ENCODE measurements at regions not wholly inside any gene's neighbourhood (a gene's known extent, or its start where the extent isn't known, plus 50 kb on each side); places are given as distances from the start of the nearest gene placed in this dataset.

DNA sequence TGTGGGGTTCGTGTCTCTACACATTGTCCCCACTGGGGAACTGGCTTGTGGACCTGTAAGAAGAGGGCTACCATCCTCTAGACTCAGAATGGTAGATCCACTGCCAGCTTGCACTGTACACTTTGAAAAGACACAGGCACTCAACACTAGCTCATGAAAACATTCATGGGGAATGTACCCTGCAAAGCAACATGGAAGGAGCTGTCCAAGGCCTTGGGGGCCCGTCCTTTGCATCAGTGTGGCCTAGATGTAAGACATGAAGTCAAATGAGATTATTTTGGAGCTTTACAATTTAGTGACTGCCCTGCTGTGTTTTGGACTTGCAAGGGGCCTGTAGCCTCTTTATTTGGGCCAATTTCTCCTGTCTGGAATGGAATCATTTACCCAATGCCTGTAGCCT lies 399.0 kb upstream of the PCDH15 start:
- Histone ChIP-seq H3K9me3 (replicated peaks) (no peaks in the 10 kb centered on the region), H3K27ac (replicated peaks) (no peak overlapping the region), H3K36me3 (no peaks in the 10 kb centered on the region), H3K27me3 (ENCODE audit: low read depth) (no peaks in the 10 kb centered on the region), H3K4me3 (no peak overlapping the region), H3K4me1 (no peaks in the 10 kb centered on the region)
- intact Hi-C loops (cut with micrococcal nuclease) = no loop called here
- DNase-seq = no peak
- TF ChIP-seq, protein P1, sequence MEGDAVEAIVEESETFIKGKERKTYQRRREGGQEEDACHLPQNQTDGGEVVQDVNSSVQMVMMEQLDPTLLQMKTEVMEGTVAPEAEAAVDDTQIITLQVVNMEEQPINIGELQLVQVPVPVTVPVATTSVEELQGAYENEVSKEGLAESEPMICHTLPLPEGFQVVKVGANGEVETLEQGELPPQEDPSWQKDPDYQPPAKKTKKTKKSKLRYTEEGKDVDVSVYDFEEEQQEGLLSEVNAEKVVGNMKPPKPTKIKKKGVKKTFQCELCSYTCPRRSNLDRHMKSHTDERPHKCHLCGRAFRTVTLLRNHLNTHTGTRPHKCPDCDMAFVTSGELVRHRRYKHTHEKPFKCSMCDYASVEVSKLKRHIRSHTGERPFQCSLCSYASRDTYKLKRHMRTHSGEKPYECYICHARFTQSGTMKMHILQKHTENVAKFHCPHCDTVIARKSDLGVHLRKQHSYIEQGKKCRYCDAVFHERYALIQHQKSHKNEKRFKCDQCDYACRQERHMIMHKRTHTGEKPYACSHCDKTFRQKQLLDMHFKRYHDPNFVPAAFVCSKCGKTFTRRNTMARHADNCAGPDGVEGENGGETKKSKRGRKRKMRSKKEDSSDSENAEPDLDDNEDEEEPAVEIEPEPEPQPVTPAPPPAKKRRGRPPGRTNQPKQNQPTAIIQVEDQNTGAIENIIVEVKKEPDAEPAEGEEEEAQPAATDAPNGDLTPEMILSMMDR (IDR thresholded peaks at IDR 0.05; ENCODE audit: borderline replicate concordance) = no peak

DNA sequence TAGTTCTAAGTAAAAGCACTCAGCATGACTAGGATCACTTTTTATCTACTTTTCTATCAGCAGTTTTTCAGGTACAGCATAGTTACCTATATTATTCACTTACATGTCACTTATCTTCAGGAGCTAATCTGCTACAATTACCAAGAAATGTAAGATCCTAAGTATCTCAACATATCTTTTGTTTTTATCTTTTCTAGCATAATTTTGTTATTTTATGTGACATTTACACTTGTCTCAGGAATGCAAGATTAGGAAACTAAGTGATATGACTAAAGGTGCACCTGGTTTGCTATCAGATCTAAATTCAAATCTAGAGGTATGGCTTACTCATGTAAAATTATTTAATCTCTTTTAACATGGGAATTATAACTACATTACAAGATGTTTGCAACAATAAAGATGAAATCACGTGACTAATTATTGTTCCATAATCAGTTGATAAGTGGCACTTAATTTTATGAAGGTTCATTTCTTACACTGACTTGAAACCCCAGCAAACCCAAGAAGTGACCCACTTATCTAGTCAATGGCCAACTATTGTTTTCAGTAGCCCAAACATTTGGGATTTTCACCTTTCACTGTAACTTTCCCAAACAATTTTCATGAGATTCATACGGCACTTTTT lies 390.3 kb upstream of the PCDH15 start:
- no peaks in the 10 kb centered on the region for H3K4me1 ChIP-seq
- H3K27me3 ChIP-seq (ENCODE audit: low read depth) = no peaks in the 10 kb centered on the region
- H3K27ac ChIP-seq (replicated peaks) = no peak overlapping the region
- intact Hi-C loops (cut with micrococcal nuclease) = no loop called here
- no peaks in the 10 kb centered on the region for H3K9me3 ChIP-seq (replicated peaks)
- no peak for DNase-seq
- TF ChIP-seq, protein P1 (IDR thresholded peaks at IDR 0.05; ENCODE audit: borderline replicate concordance) = no peak
- no peak overlapping the region for H3K4me3 ChIP-seq
- H3K36me3 ChIP-seq = no peaks in the 10 kb centered on the region

DNA sequence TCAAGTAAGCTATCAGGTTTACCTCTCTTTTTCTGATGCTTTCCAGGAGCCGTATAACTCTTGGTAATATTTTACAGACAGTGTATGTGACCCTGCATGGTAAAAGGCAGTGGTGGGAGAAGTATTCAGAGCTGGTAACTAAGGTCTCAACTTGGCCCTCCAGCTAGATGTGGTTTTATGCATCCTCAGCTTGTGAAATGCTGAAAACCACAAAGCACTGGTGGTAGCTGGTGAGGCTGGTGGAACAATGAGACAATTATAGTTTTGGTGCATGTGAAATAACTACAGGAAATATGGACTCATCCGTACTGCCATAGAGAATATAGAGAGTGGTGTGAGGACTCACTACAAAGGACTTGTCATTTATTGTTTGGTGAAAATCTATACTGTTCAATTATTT lies 383.0 kb upstream of the PCDH15 start:
- TF ChIP-seq, protein P1 (IDR thresholded peaks at IDR 0.05; ENCODE audit: borderline replicate concordance) = no peak
- no peaks in the 10 kb centered on the region for H3K4me1 ChIP-seq
- no peak overlapping the region for H3K27ac ChIP-seq (replicated peaks)
- no peaks in the 10 kb centered on the region for H3K36me3 ChIP-seq
- no peak for DNase-seq
- no peaks in the 10 kb centered on the region for H3K27me3 ChIP-seq (ENCODE audit: low read depth)
- intact Hi-C loops (cut with micrococcal nuclease) = no loop called here
- peaks cover 11% of the 10 kb centered on the region for H3K9me3 ChIP-seq (replicated peaks)
- H3K4me3 ChIP-seq = no peak overlapping the region

DNA sequence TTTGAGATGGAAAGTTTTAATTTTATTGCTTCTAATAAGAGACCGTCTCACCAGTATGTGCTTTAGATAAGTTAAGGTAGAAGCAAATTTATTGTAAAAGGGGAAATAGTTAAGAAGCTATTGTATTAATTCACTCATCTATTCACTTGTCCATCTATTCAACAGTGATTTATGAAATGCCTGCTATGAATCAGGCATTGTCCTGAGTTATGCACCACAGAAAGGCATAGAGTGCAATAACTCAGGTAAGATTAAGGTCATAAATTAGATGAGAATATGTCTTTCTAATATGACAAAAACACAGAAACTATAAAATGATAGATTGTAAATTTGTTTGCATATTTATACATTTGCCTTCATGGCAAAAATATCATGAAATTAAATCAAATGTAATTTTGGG lies 379.3 kb upstream of the PCDH15 start:
- intact Hi-C loops (cut with micrococcal nuclease) = no loop called here
- no peak for DNase-seq
- H3K36me3 ChIP-seq = no peaks in the 10 kb centered on the region
- TF ChIP-seq, protein P1 (IDR thresholded peaks at IDR 0.05; ENCODE audit: borderline replicate concordance) = no peak
- H3K4me1 ChIP-seq = no peaks in the 10 kb centered on the region
- no peak overlapping the region for H3K4me3 ChIP-seq
- H3K27me3 ChIP-seq (ENCODE audit: low read depth) = no peaks in the 10 kb centered on the region
- H3K9me3 ChIP-seq (replicated peaks) = peaks cover 12% of the 10 kb centered on the region
- no peak overlapping the region for H3K27ac ChIP-seq (replicated peaks)

DNA sequence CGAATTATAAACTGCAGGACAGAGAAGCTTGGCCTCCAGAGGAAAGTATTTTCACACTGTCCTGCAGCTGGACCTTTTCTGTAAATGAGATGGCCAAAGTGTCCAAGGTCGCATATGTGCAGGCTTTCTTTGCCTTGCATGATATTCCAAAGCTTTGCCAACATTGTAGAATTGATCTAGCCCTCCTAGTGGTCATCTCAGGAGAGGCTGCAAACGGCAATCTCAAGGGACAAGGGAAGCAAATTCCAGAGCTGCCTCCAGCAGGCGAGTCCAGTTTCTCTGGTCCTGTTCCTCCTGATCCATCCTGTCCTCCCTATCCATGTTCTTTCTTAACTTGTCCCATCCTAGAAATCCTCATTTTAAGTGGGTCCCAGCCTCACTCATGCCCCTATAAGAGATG lies 373.4 kb upstream of the PCDH15 start:
- Histone ChIP-seq H3K36me3 (no peaks in the 10 kb centered on the region), H3K4me1 (no peaks in the 10 kb centered on the region), H3K27me3 (ENCODE audit: low read depth) (no peaks in the 10 kb centered on the region), H3K9me3 (replicated peaks) (peaks cover 5% of the 10 kb centered on the region), H3K4me3 (no peak overlapping the region), H3K27ac (replicated peaks) (no peak overlapping the region)
- no peak for DNase-seq
- intact Hi-C loops (cut with micrococcal nuclease) = no loop called here
- TF ChIP-seq, protein P1 (IDR thresholded peaks at IDR 0.05; ENCODE audit: borderline replicate concordance) = no peak
